KMS-11 (cell line): ENCODE measurements at regions not wholly inside any gene's neighbourhood (a gene's known extent, or its start where the extent isn't known, plus 50 kb on each side); places are given as distances from the start of the nearest gene placed in this dataset.

Experiments used
- H2AFZ ChIP-seq: fragments of 200-600 bp; sonication (generic); 2 replicates; pipeline ENCODE4 v1.6.1; 2016; ENCODE audit warnings: antibody characterized with exemption, mixed run types, low read depth
- H3K27ac ChIP-seq: fragments of 200-600 bp; sonication (generic); 2 replicates; pipeline ENCODE4 v1.6.1; 2016; ENCODE audit warnings: mild to moderate bottlenecking, mixed run types
- H3K27me3 ChIP-seq: fragments of 200-600 bp; sonication (generic); 2 replicates; pipeline ENCODE4 v1.6.1; 2017; ENCODE audit warnings: mild to moderate bottlenecking, low read depth, mixed run types, moderate library complexity; ENCODE audit not compliant: insufficient read depth
- H3K36me3 ChIP-seq: fragments of 200-600 bp; sonication (generic); 2 replicates; pipeline ENCODE4 v1.6.1; 2017; ENCODE audit warnings: mild to moderate bottlenecking, mixed run types; ENCODE audit not compliant: insufficient read depth
- H3K4me1 ChIP-seq: fragments of 200-600 bp; sonication (generic); 2 replicates; pipeline ENCODE4 v1.6.1; 2016; ENCODE audit warnings: mild to moderate bottlenecking, low read depth, mixed run types; ENCODE audit not compliant: poor library complexity, severe bottlenecking
- H3K4me2 ChIP-seq: fragments of 200-600 bp; sonication (generic); 2 replicates; pipeline ENCODE4 v1.7.0; 2016; ENCODE audit warnings: mild to moderate bottlenecking, mixed run types
- H3K4me3 ChIP-seq: fragments of 200-600 bp; sonication (generic); IDR thresholded peaks from 2 replicates; pipeline ENCODE4 v1.6.1; 2017; ENCODE audit warnings: low read depth, low read length, mixed read lengths; ENCODE audit not compliant: insufficient read depth
- H3K79me2 ChIP-seq: fragments of 200-600 bp; sonication (generic); 2 replicates; pipeline ENCODE4 v1.6.1; 2016; ENCODE audit warnings: low read depth, mixed run types; ENCODE audit not compliant: insufficient read depth
- H3K9ac ChIP-seq: fragments of 200-600 bp; sonication (generic); 2 replicates; pipeline ENCODE4 v1.6.1; 2016; ENCODE audit warnings: mild to moderate bottlenecking, mixed run types
- H4K20me1 ChIP-seq: fragments of 200-600 bp; sonication (generic); 2 replicates; pipeline ENCODE4 v1.6.1; 2016; ENCODE audit warnings: mild to moderate bottlenecking, mixed run types; ENCODE audit not compliant: insufficient read depth
- CTCF ChIP-seq: fragments of 200-600 bp; sonication (generic); conservative IDR thresholded peaks from 2 replicates; pipeline ENCODE4 v1.6.1; 2017; ENCODE audit warnings: low read depth, mild to moderate bottlenecking, antibody characterized with exemption, low read length, moderate library complexity, mixed read lengths

- no peak overlapping the region for H3K9ac ChIP-seq
- H3K79me2 ChIP-seq = no peaks in the 10 kb centered on the region
- no peak overlapping the region for H2AFZ ChIP-seq
- H3K4me2 ChIP-seq = no peak overlapping the region
- no peaks in the 10 kb centered on the region for H4K20me1 ChIP-seq
- no peaks in the 10 kb centered on the region for H3K36me3 ChIP-seq
- H3K4me1 ChIP-seq = no peaks in the 10 kb centered on the region
- H3K27me3 ChIP-seq = no peaks in the 10 kb centered on the region
- H3K4me3 ChIP-seq = no peak overlapping the region
- no peak overlapping the region for H3K27ac ChIP-seq
- TF ChIP-seq CTCF = no peak
These were observed 200.8 kb downstream of the SPATA18 start for GRCh38 chr4:52251864-52252263.

GRCh38 chr4:52253025-52253424 lies 201.9 kb downstream of the SPATA18 start:
- Histone ChIP-seq H3K36me3 (no peaks in the 10 kb centered on the region), H3K4me3 (no peak overlapping the region), H3K27me3 (no peaks in the 10 kb centered on the region), H3K79me2 (no peaks in the 10 kb centered on the region), H3K9ac (no peak overlapping the region), H2AFZ (no peak overlapping the region), H3K4me1 (no peaks in the 10 kb centered on the region), H3K27ac (no peak overlapping the region), H3K4me2 (no peak overlapping the region), H4K20me1 (no peaks in the 10 kb centered on the region)
- TF ChIP-seq CTCF = no peak

- Histone ChIP-seq H3K4me3 (no peak overlapping the region), H3K27me3 (no peaks in the 10 kb centered on the region), H3K36me3 (no peaks in the 10 kb centered on the region), H3K4me1 (no peaks in the 10 kb centered on the region), H3K9ac (no peak overlapping the region), H2AFZ (no peak overlapping the region), H3K79me2 (no peaks in the 10 kb centered on the region), H4K20me1 (no peaks in the 10 kb centered on the region), H3K27ac (no peak overlapping the region), H3K4me2 (no peak overlapping the region)
- no peak for TF ChIP-seq CTCF
These were observed 205.4 kb downstream of the SPATA18 start for GRCh38 chr4:52256522-52256921.

GRCh38 chr4:52259978-52260377 lies 208.9 kb downstream of the SPATA18 start:
- no peak overlapping the region for H3K27ac ChIP-seq
- H3K4me3 ChIP-seq = no peak overlapping the region
- no peaks in the 10 kb centered on the region for H3K4me1 ChIP-seq
- H4K20me1 ChIP-seq = no peaks in the 10 kb centered on the region
- no peak overlapping the region for H2AFZ ChIP-seq
- no peak overlapping the region for H3K4me2 ChIP-seq
- TF ChIP-seq CTCF = no peak
- H3K27me3 ChIP-seq = no peaks in the 10 kb centered on the region
- no peaks in the 10 kb centered on the region for H3K36me3 ChIP-seq
- no peak overlapping the region for H3K9ac ChIP-seq
- H3K79me2 ChIP-seq = no peaks in the 10 kb centered on the region
